PC-3 (cell line): ENCODE measurements at regions not wholly inside any gene's neighbourhood (a gene's known extent, or its start where the extent isn't known, plus 50 kb on each side); places are given as distances from the start of the nearest gene placed in this dataset.
A peak's percentile ranks its signal among the peaks of the same experiment; 100 is the strongest.

ENCODE experiments used
- ATAC-seq: fragments of 200-7000 bp; cut with Tn5 transposase; 2 replicates; pipeline ENCODE4 v1.9.1; 2020; ENCODE audit warnings: mild to moderate bottlenecking, moderate library complexity
- BruUV-seq: library from RNA; stranded (reverse); fragments of 400-500 nt; replicated peaks from 2 replicates; lab custom pipeline; 2021; lab: Mats Ljungman, UMichigan
- CTCF ChIA-PET: fragments of 300-600 bp; sonication (Branson Sonifier 250); formaldehyde crosslinking; loops from one replicate; lab custom pipeline; 2022; ENCODE audit warnings: antibody characterized with exemption; lab: Charles Lee
- POLR2A ChIA-PET: fragments of 300-600 bp; sonication (Branson Sonifier 250); formaldehyde crosslinking; loops from one replicate; lab custom pipeline; 2022; ENCODE audit warnings: antibody characterized with exemption; ENCODE audit not compliant: unreplicated experiment; lab: Charles Lee
- DNase-seq: peaks from one replicate; pipeline ENCODE4 v3.0.0-alpha.2; 2015
- H2AFZ ChIP-seq: fragments of 300-600 bp; sonication (generic); 2 replicates; pipeline ENCODE4 v1.6.0; 2016; ENCODE audit warnings: antibody characterized with exemption, low read length
- H3F3A ChIP-seq: fragments of 300-600 bp; sonication (generic); one replicate; pipeline ENCODE4 v1.6.0; 2017; ENCODE audit warnings: antibody characterized with exemption, low read length, control low read depth, mild to moderate bottlenecking; ENCODE audit not compliant: unreplicated experiment
- H3K27ac ChIP-seq: fragments of 300-600 bp; sonication (generic); 2 replicates; pipeline ENCODE4 v1.5.1; 2016; ENCODE audit warnings: mild to moderate bottlenecking, low read length
- H3K27me3 ChIP-seq: fragments of 300-600 bp; sonication (generic); 2 replicates; pipeline ENCODE4 v1.6.1; 2016; ENCODE audit warnings: low read length, mixed read lengths
- H3K36me3 ChIP-seq: fragments of 300-600 bp; sonication (generic); 2 replicates; pipeline ENCODE4 v1.6.1; 2016; ENCODE audit warnings: low read depth, mixed run types, low read length, mixed read lengths
- H3K4me1 ChIP-seq: fragments of 300-600 bp; sonication (generic); 2 replicates; pipeline ENCODE4 v1.5.1; 2016; ENCODE audit warnings: low read length; ENCODE audit not compliant: insufficient read depth
- H3K4me2 ChIP-seq: fragments of 300-600 bp; sonication (generic); 2 replicates; pipeline ENCODE4 v1.6.0; 2016; ENCODE audit warnings: low read length
- H3K4me3 ChIP-seq: fragments of 300-600 bp; sonication (generic); 2 replicates; pipeline ENCODE4 v1.5.1; 2016; ENCODE audit warnings: mild to moderate bottlenecking, low read length, mixed read lengths
- H3K79me2 ChIP-seq: fragments of 300-600 bp; sonication (generic); 2 replicates; pipeline ENCODE4 v1.6.1; 2017; ENCODE audit warnings: low read length, mixed read lengths
- H3K9ac ChIP-seq: fragments of 300-600 bp; sonication (generic); 2 replicates; pipeline ENCODE4 v1.6.0; 2016; ENCODE audit warnings: mild to moderate bottlenecking, low read length
- H3K9me2 ChIP-seq: fragments of 300-600 bp; sonication (generic); replicated peaks from 2 replicates; pipeline ENCODE4 v1.6.1; 2016; ENCODE audit warnings: mixed run types, low read length, mixed read lengths
- H3K9me3 ChIP-seq: fragments of 300-600 bp; sonication (generic); 2 replicates; pipeline ENCODE4 v1.6.1; 2016; ENCODE audit warnings: low read length, mixed read lengths
- H4K20me1 ChIP-seq: fragments of 300-600 bp; sonication (generic); 2 replicates; pipeline ENCODE4 v1.6.1; 2016; ENCODE audit warnings: low read length, mixed read lengths
- CTCF ChIP-seq: fragments of 300-600 bp; sonication (generic); conservative IDR thresholded peaks from 2 replicates; pipeline ENCODE4 v1.5.1; 2017; ENCODE audit warnings: antibody characterized with exemption, low read depth, mild to moderate bottlenecking, low read length
- EZH2 ChIP-seq: fragments of 300-600 bp; sonication (generic); IDR thresholded peaks from one replicate; pipeline ENCODE4 v1.6.1; 2017; ENCODE audit warnings: antibody characterized with exemption, mild to moderate bottlenecking, low read length; ENCODE audit not compliant: unreplicated experiment
- EZH2phosphoT487 ChIP-seq: fragments of 300-600 bp; sonication (generic); IDR thresholded peaks from 2 replicates; pipeline ENCODE4 v1.6.1; 2018; ENCODE audit warnings: mild to moderate bottlenecking, antibody characterized with exemption, low read length, borderline replicate concordance
- intact Hi-C: fragments of 100-400 bp; cut with micrococcal nuclease; formaldehyde crosslinking; loops from 2 replicates; pipeline ENCODE4 v1.9.0; 2023

DNA sequence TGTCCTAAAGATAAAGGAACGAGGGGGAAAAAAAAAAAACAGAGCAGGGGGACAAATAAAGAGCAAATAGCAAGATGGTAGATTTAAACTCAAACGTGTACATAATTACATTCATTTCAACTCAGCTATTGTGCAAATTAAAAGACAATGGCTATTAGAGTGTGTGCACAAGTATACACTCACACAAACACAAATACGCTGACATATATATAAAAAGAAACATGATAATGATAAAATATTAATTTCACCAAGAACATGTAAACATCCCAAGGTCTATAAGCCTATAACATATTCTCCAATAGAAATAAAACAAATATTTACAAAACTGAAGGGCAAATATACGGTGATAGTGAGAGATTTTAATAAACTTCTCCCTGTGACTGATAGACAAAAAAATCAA is 1354.9 kb upstream of the GJE1 start:
- Histone ChIP-seq H3K9me3 (no peaks in the 10 kb centered on the region), H3K9ac (no peak overlapping the region), H3F3A (no peaks in the 10 kb centered on the region), H4K20me1 (no peaks in the 10 kb centered on the region), H3K79me2 (no peaks in the 10 kb centered on the region), H3K27ac (no peak overlapping the region), H3K9me2 (no peaks in the 10 kb centered on the region), H3K36me3 (no peaks in the 10 kb centered on the region), H3K4me2 (no peak overlapping the region), H3K4me3 (no peak overlapping the region), H2AFZ (no peak overlapping the region), H3K4me1 (peaks cover 29% of the 10 kb centered on the region), H3K27me3 (no peaks in the 10 kb centered on the region)
- no peak for DNase-seq
- no peak for TF ChIP-seq CTCF
- TF ChIP-seq EZH2phosphoT487, result no peak
- TF ChIP-seq EZH2, result no peak
- ChIA-PET POLR2A (no interaction called here), CTCF (no interaction called here)
- intact Hi-C loops, result no loop called here
- ATAC-seq, result no peak
- BruUV-seq, result no TSS peak

DNA sequence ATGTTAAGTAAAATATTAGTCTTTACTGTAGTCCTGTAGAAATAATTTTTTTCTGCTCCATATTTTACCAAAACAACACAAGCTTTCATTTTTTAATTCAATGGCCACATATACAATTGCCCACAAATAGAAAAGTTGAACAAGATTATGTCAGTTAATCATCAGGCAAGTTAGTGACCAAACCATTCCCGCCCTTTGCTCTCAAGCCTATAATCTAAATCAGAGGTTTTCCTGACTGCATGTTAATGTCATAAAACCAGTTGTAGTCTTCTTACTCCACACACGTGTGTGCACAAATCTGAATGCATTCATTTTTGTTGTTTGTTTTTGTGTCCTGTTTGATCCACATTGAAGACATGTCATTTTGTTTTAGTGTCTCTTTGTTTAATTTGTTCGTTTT is 1357.7 kb upstream of the GJE1 start:
- ChIA-PET CTCF (no interaction called here), POLR2A (no interaction called here)
- no peaks in the 10 kb centered on the region for H3K9me2 ChIP-seq
- no peak overlapping the region for H3K9ac ChIP-seq
- H2AFZ ChIP-seq, result no peak overlapping the region
- intact Hi-C loops, result no loop called here
- H3K27ac ChIP-seq, result no peak overlapping the region
- no peak for TF ChIP-seq EZH2phosphoT487
- no peak for TF ChIP-seq CTCF
- no peak for TF ChIP-seq EZH2
- no peaks in the 10 kb centered on the region for H3K27me3 ChIP-seq
- no peak overlapping the region for H3K4me2 ChIP-seq
- no peak for DNase-seq
- peaks cover 6% of the 10 kb centered on the region; the same call in 1 of the 2 replicates for H3K9me3 ChIP-seq
- H4K20me1 ChIP-seq, result no peaks in the 10 kb centered on the region
- H3K4me3 ChIP-seq, result no peak overlapping the region
- H3K4me1 ChIP-seq, result peaks cover 27% of the 10 kb centered on the region
- no peaks in the 10 kb centered on the region for H3F3A ChIP-seq
- H3K36me3 ChIP-seq, result no peaks in the 10 kb centered on the region
- BruUV-seq, result no TSS peak
- ATAC-seq, result no peak
- no peaks in the 10 kb centered on the region for H3K79me2 ChIP-seq

- peak; percentile 76 for ATAC-seq
- ChIA-PET CTCF (no interaction called here), POLR2A (no interaction called here)
- H3K9me3 ChIP-seq, result peaks cover 6% of the 10 kb centered on the region; the same call in 1 of the 2 replicates
- TF ChIP-seq EZH2phosphoT487 (no peak), CTCF (no peak), EZH2 (no peak)
- H3K36me3 ChIP-seq, result no peaks in the 10 kb centered on the region
- H3K79me2 ChIP-seq, result no peaks in the 10 kb centered on the region
- H3K9me2 ChIP-seq, result no peaks in the 10 kb centered on the region
- H3K27me3 ChIP-seq, result no peaks in the 10 kb centered on the region
- H3K4me2 ChIP-seq, result peak overlapping the region; percentile 35
- no peak overlapping the region for H3K4me3 ChIP-seq
- no peak overlapping the region for H3K9ac ChIP-seq
- DNase-seq, result peak; percentile 64
- no peaks in the 10 kb centered on the region for H4K20me1 ChIP-seq
- intact Hi-C loops, result no loop called here
- H3K27ac ChIP-seq, result no peak overlapping the region
- no TSS peak for BruUV-seq
- no peak overlapping the region for H2AFZ ChIP-seq
- peaks cover 17% of the 10 kb centered on the region for H3K4me1 ChIP-seq
- no peaks in the 10 kb centered on the region for H3F3A ChIP-seq
Observed at GRCh38 chr6:140774080-140774505, 1358.6 kb upstream of the GJE1 start.
